AG10803 (cell line): ENCODE measurements at regions not wholly inside any gene's neighbourhood (a gene's known extent, or its start where the extent isn't known, plus 50 kb on each side); places are given as distances from the start of the nearest gene placed in this dataset.

ENCODE experiments used
- DNase-seq: peaks from one replicate; pipeline ENCODE4 v3.0.0; 2010; ENCODE audit warnings: low read depth
- H3K4me3 ChIP-seq: 2 replicates; pipeline ENCODE4 v1.5.1; 2011; ENCODE audit warnings: mild to moderate bottlenecking, low read length, control low read depth
- TF ChIP-seq, protein P1 (sequence below): conservative IDR thresholded peaks from 2 replicates; pipeline ENCODE4 v1.5.1; 2011; ENCODE audit warnings: mild to moderate bottlenecking, low read length, control low read depth, inconsistent platforms

- DNase-seq: peak; percentile 77
- TF ChIP-seq, protein P1, sequence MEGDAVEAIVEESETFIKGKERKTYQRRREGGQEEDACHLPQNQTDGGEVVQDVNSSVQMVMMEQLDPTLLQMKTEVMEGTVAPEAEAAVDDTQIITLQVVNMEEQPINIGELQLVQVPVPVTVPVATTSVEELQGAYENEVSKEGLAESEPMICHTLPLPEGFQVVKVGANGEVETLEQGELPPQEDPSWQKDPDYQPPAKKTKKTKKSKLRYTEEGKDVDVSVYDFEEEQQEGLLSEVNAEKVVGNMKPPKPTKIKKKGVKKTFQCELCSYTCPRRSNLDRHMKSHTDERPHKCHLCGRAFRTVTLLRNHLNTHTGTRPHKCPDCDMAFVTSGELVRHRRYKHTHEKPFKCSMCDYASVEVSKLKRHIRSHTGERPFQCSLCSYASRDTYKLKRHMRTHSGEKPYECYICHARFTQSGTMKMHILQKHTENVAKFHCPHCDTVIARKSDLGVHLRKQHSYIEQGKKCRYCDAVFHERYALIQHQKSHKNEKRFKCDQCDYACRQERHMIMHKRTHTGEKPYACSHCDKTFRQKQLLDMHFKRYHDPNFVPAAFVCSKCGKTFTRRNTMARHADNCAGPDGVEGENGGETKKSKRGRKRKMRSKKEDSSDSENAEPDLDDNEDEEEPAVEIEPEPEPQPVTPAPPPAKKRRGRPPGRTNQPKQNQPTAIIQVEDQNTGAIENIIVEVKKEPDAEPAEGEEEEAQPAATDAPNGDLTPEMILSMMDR: no peak
- H3K4me3 ChIP-seq: no peak overlapping the region
These were observed 2673.8 kb downstream of the PCDH9 start for GRCh38 chr13:64556376-64556775.

GRCh38 chr13:64553411-64554129 is 2676.6 kb downstream of the PCDH9 start:
- H3K4me3 ChIP-seq: no peak overlapping the region
- TF ChIP-seq, protein P1: no peak
- DNase-seq: peak; percentile 51

DNA sequence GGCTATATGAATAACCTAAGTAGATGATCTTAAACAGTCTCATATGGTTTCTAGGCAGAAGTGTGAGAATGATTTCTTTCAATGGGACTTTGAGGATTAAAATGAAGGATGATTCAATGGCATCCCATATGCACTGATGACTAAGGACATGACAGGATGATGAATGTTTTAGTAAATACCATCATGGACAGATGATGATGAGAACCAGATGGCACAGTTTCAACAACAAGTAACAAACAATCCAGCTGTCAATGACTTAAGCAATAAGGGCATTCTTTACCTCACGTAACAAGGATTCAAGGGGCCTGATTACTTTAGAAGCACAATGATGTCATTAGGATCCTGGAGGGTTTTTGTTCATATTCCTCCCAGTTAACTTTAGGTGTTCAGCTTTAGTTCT is 2678.4 kb downstream of the PCDH9 start:
- peak; percentile 90 for DNase-seq
- TF ChIP-seq, protein P1: no peak
- no peak overlapping the region for H3K4me3 ChIP-seq

DNA sequence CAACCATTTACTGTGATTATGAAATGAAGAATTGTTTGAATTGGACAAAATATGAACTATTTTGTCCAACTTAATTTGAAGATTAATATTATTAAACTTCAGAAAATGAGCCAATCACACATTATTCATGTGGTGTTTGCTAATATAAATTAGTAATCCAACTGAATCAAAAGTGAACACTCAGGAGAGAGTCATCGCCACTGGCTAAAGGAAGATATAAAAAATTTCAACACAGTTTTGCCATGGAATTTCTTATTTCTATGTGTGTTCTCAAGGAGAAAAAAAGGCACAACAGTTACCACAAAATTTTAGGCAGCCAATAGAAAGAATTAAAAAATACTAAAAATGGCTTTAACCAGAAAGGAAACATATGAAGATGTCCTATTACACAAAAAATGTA is 2683.8 kb downstream of the PCDH9 start:
- H3K4me3 ChIP-seq: no peak overlapping the region
- TF ChIP-seq, protein P1: no peak
- no peak for DNase-seq

- TF ChIP-seq, protein P1: no peak
- no peak overlapping the region for H3K4me3 ChIP-seq
- no peak for DNase-seq
These were observed 2689.2 kb downstream of the PCDH9 start for GRCh38 chr13:64540976-64541375.

- DNase-seq: no peak
- TF ChIP-seq, protein P1: no peak
- H3K4me3 ChIP-seq: no peak overlapping the region
These were observed 2689.7 kb downstream of the PCDH9 start for GRCh38 chr13:64540468-64540867.

- no peak overlapping the region for H3K4me3 ChIP-seq
- TF ChIP-seq, protein P1: no peak
- DNase-seq: no peak
These were observed 2691.4 kb downstream of the PCDH9 start for GRCh38 chr13:64538711-64539110.
